IMR-90 (cell line): ENCODE measurements at regions not wholly inside any gene's neighbourhood (a gene's known extent, or its start where the extent isn't known, plus 50 kb on each side); places are given as distances from the start of the nearest gene placed in this dataset.

Experiments used
- ATAC-seq: fragments of 200-7000 bp; cut with Tn5 transposase; 2 replicates; pipeline ENCODE4 v1.9.1; 2020; ENCODE audit warnings: low read depth, mild to moderate bottlenecking, moderate library complexity
- BruUV-seq: library from RNA; stranded (reverse); fragments of 400-500 nt; replicated peaks from 2 replicates; lab custom pipeline; 2021; lab: Mats Ljungman, UMichigan
- CTCF ChIA-PET: fragments of 300-600 bp; formaldehyde crosslinking; extraction: SDS; loops from one replicate; lab custom pipeline; 2021; ENCODE audit warnings: antibody characterized with exemption; lab: Yijun Ruan, JAX
- POLR2A ChIA-PET: fragments of 300-600 bp; sonication (Branson Sonifier 250); formaldehyde crosslinking; loops from one replicate; lab custom pipeline; 2022; ENCODE audit warnings: antibody characterized with exemption; ENCODE audit not compliant: unreplicated experiment; lab: Charles Lee
- DNase-seq: peaks from one replicate; pipeline ENCODE4 v3.0.0; 2013
- H2AFZ ChIP-seq: replicated peaks from 2 replicates; pipeline ENCODE3; 2013; ENCODE audit warnings: low read length, mild to moderate bottlenecking; ENCODE audit not compliant: poor library complexity
- H2AK5ac ChIP-seq: 2 replicates; pipeline ENCODE4 v1.6.1; 2013; ENCODE audit warnings: low read depth, low read length, inconsistent platforms
- H2AK9ac ChIP-seq: replicated peaks from 2 replicates; pipeline ENCODE3; 2013; ENCODE audit warnings: mild to moderate bottlenecking, low read depth, low read length, moderate library complexity; ENCODE audit not compliant: poor library complexity
- H2BK120ac ChIP-seq: 2 replicates; pipeline ENCODE4 v1.6.1; 2013; ENCODE audit warnings: low read depth, low read length, inconsistent platforms
- H2BK15ac ChIP-seq: 3 replicates; pipeline ENCODE4 v1.6.1; 2013; ENCODE audit warnings: low read depth, low read length, inconsistent platforms
- H2BK20ac ChIP-seq: 2 replicates; pipeline ENCODE4 v1.6.1; 2013; ENCODE audit warnings: low read depth, mild to moderate bottlenecking, inconsistent platforms, low read length, moderate library complexity
- H2BK5ac ChIP-seq: 2 replicates; pipeline ENCODE4 v1.6.1; 2013; ENCODE audit warnings: mild to moderate bottlenecking, low read depth, low read length, inconsistent platforms; ENCODE audit not compliant: poor library complexity, severe bottlenecking
- H3K14ac ChIP-seq: replicated peaks from 2 replicates; pipeline ENCODE4 v1.6.1; 2013; ENCODE audit warnings: low read depth, low read length, inconsistent platforms
- H3K18ac ChIP-seq: 2 replicates; pipeline ENCODE4 v1.6.1; 2013; ENCODE audit warnings: low read depth, low read length, control low read depth
- H3K23ac ChIP-seq: 2 replicates; pipeline ENCODE4 v1.6.1; 2013; ENCODE audit warnings: low read depth, low read length, inconsistent platforms
- H3K27ac ChIP-seq: 2 replicates; pipeline ENCODE4 v1.5.1; 2013; ENCODE audit warnings: mild to moderate bottlenecking, control low read depth, low read length; ENCODE audit not compliant: insufficient read depth
- H3K27me3 ChIP-seq: 2 replicates; pipeline ENCODE4 v1.6.1; 2013; ENCODE audit warnings: low read length; ENCODE audit not compliant: control insufficient read depth, insufficient read depth
- H3K36me3 ChIP-seq: 2 replicates; pipeline ENCODE4 v1.6.1; 2013; ENCODE audit warnings: low read length, mixed read lengths; ENCODE audit not compliant: control insufficient read depth, insufficient read depth
- H3K4ac ChIP-seq: 2 replicates; pipeline ENCODE4 v1.6.1; 2013; ENCODE audit warnings: low read depth, low read length, inconsistent platforms
- H3K4me1 ChIP-seq: 2 replicates; pipeline ENCODE4 v1.6.1; 2013; ENCODE audit warnings: low read length, mixed read lengths; ENCODE audit not compliant: control insufficient read depth, insufficient read depth
- H3K4me2 ChIP-seq: 2 replicates; pipeline ENCODE4 v1.6.1; 2013; ENCODE audit warnings: low read depth, mild to moderate bottlenecking, control low read depth, low read length, moderate library complexity
- H3K4me3 ChIP-seq: 2 replicates; pipeline ENCODE4 v1.5.1; 2013; ENCODE audit warnings: low read depth, mild to moderate bottlenecking, control low read depth, low read length, moderate library complexity; ENCODE audit not compliant: insufficient read depth
- H3K56ac ChIP-seq: 2 replicates; pipeline ENCODE4 v1.6.1; 2013; ENCODE audit warnings: low read length, inconsistent platforms; ENCODE audit not compliant: insufficient read depth; ENCODE audit errors: extremely low read depth
- H3K79me1 ChIP-seq, 2 experiments: 2 replicates each; pipeline ENCODE4 v1.6.1; 2013; ENCODE audit warnings: low read length in 2 of 2, inconsistent platforms in 1 of 2, low read depth in 1 of 2
- H3K9ac ChIP-seq: 2 replicates; pipeline ENCODE4 v1.6.1; 2013; ENCODE audit warnings: low read depth, low read length, control low read depth
- H3K9me1 ChIP-seq: 2 replicates; pipeline ENCODE4 v1.6.1; 2013; ENCODE audit warnings: low read length, inconsistent platforms; ENCODE audit not compliant: insufficient read depth
- H3K9me3 ChIP-seq: 2 replicates; pipeline ENCODE4 v1.6.1; 2013; ENCODE audit warnings: low read length; ENCODE audit not compliant: control insufficient read depth, insufficient read depth
- H4K20me1 ChIP-seq: 2 replicates; pipeline ENCODE4 v1.6.1; 2013; ENCODE audit warnings: low read length, inconsistent platforms; ENCODE audit not compliant: insufficient read depth
- H4K5ac ChIP-seq: 2 replicates; pipeline ENCODE4 v1.6.1; 2013; ENCODE audit warnings: mild to moderate bottlenecking, low read depth, low read length, control low read depth
- H4K8ac ChIP-seq, 2 experiments: 2 replicates each; pipeline ENCODE4 v1.6.1; 2013; ENCODE audit warnings: low read depth in 2 of 2, low read length in 2 of 2, control low read depth in 1 of 2, inconsistent platforms in 1 of 2
- H4K91ac ChIP-seq: 2 replicates; pipeline ENCODE4 v1.6.1; 2013; ENCODE audit warnings: low read depth, low read length, inconsistent platforms; ENCODE audit not compliant: insufficient read depth
- BHLHE40 ChIP-seq: fragments of 150-350 bp; IDR thresholded peaks from 2 replicates; pipeline ENCODE4 v1.6.1; 2016; ENCODE audit warnings: mild to moderate bottlenecking, low read depth, low read length
- CEBPB ChIP-seq: IDR thresholded peaks from 2 replicates; pipeline ENCODE4 v1.6.1; 2012; ENCODE audit warnings: low read depth, low read length, improper control_type of control experiment
- CHD1 ChIP-seq: IDR thresholded peaks from 2 replicates; pipeline ENCODE4 v1.6.1; 2012; ENCODE audit warnings: low read depth, low read length, improper control_type of control experiment
- FOS ChIP-seq: fragments of 150-350 bp; IDR thresholded peaks from 2 replicates; pipeline ENCODE4 v1.6.1; 2016; ENCODE audit warnings: low read depth, low read length
- MAFK ChIP-seq: IDR thresholded peaks from 2 replicates; pipeline ENCODE4 v1.6.1; 2012; ENCODE audit warnings: low read depth, low read length, improper control_type of control experiment
- MAZ ChIP-seq: IDR thresholded peaks from 2 replicates; pipeline ENCODE4 v1.6.1; 2012; ENCODE audit warnings: low read depth, mild to moderate bottlenecking, low read length, improper control_type of control experiment, moderate library complexity, borderline replicate concordance
- NFE2L2 ChIP-seq: fragments of 150-350 bp; IDR thresholded peaks from 2 replicates; pipeline ENCODE4 v1.6.1; 2016; ENCODE audit warnings: low read depth, mild to moderate bottlenecking, low read length
- POLR2A ChIP-seq: IDR thresholded peaks from 2 replicates; pipeline ENCODE4 v1.6.1; 2012; ENCODE audit warnings: mild to moderate bottlenecking, low read depth, low read length
- RAD21 ChIP-seq: IDR thresholded peaks from 2 replicates; pipeline ENCODE4 v1.6.1; 2012; ENCODE audit warnings: low read length, improper control_type of control experiment
- RCOR1 ChIP-seq: IDR thresholded peaks from 2 replicates; pipeline ENCODE4 v1.6.1; 2012; ENCODE audit warnings: mild to moderate bottlenecking, low read length, improper control_type of control experiment; ENCODE audit not compliant: insufficient replicate concordance
- RFX5 ChIP-seq: IDR thresholded peaks from 2 replicates; pipeline ENCODE4 v1.8.0; 2012; ENCODE audit warnings: low read depth, mild to moderate bottlenecking, low read length, moderate library complexity
- SMC3 ChIP-seq: fragments of 150-350 bp; IDR thresholded peaks from 2 replicates; pipeline ENCODE4 v1.6.1; 2016; ENCODE audit warnings: low read depth, mild to moderate bottlenecking, antibody characterized with exemption, low read length, moderate library complexity
- whole genome bisulfite sequencing, 2 experiments: methylation state at CpG; one replicate each; pipeline versions ENCODE4 v1.1.5 to v1.1.7; 2013; ENCODE audit warnings: missing lambda C conversion rate in 2 of 2; ENCODE audit not compliant: insufficient read length in 1 of 2; ENCODE audit errors: extremely low coverage in 2 of 2; 5-methylcytosine and 5-hydroxymethylcytosine counted together
- dilution Hi-C: fragments of 300-500 bp; cut with HindIII; formaldehyde crosslinking; loops from one replicate; pipeline ENCODE4 v1.14.3; 2018; ENCODE audit warnings: low sequenced_read_pairs; ENCODE audit not compliant: unreplicated experiment
- in situ Hi-C: fragments of 300-500 bp; cut with MboI; formaldehyde crosslinking; loops from 3 replicates; pipeline ENCODE4 v1.14.3; 2019; ENCODE audit warnings: low sequenced_read_pairs, inconsistent platforms, mixed read lengths
- intact Hi-C: fragments of 100-400 bp; cut with micrococcal nuclease; formaldehyde crosslinking; loops from 2 replicates; pipeline ENCODE4 v1.10.0; 2022
- TF ChIP-seq, protein P1 (sequence below): fragments of 150-350 bp; IDR thresholded peaks from 2 replicates; pipeline ENCODE4 v1.6.1; 2016; ENCODE audit warnings: low read depth, mild to moderate bottlenecking, low read length, moderate library complexity, borderline replicate concordance
- TF ChIP-seq, protein P2 (sequence below): fragments of 150-350 bp; IDR thresholded peaks from 2 replicates; pipeline ENCODE4 v1.6.1; 2017; ENCODE audit warnings: mild to moderate bottlenecking, antibody characterized with exemption, low read length, low read depth

DNA sequence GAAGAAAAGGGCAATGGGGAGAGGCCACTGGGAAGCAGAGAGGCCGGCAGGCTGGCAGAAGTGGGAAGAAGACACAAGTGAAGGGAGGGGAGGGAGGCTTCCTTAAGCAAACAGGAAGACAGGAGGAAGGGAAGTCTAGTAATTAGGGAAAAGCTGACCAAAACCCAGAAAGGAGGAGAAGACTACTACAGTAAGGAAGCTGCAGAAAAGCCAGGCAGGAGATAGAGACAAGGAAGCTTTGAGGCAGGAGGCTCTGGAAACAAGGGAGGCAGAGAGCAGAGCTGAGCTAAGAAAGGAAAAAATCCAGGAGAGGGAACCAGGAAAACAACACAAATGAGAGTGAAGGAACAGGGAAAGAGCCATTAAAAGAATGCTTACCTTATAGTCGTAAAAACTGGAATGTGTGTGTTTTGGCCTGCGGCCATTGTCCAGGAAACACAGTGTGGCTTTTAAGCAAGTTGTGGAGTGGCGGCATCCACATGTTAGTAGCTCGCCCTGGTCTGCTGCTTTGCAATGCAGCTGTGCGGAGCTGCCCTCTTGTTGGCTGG lies 317.1 kb upstream of the CLINT1 start:
- WGBS, 2 experiments, result 48% methylated on average over 3 of the region's 6 CpGs; no CpG with 5 or more reads in 1 of the 2 experiments
- Histone ChIP-seq H2BK5ac (no peak overlapping the region), H3K27ac (no peak overlapping the region), H4K91ac (no peak overlapping the region), H3K14ac (no peak overlapping the region), H3K36me3 (no peaks in the 10 kb centered on the region), H3K27me3 (no peaks in the 10 kb centered on the region; the same call in none of the 2 replicates), H3K23ac (no peak overlapping the region), H3K79me1 (no peaks in the 10 kb centered on the region), H2AK5ac (no peak overlapping the region), H4K20me1 (no peaks in the 10 kb centered on the region), H3K4ac (no peak overlapping the region), H2BK15ac (no peak overlapping the region), H2AFZ (no peak overlapping the region), H4K8ac (no peak overlapping the region), H3K56ac (no peak overlapping the region), H2BK120ac (no peak overlapping the region), H4K5ac (no peak overlapping the region), H3K18ac (no peak overlapping the region), H3K9me1 (no peaks in the 10 kb centered on the region), H3K9me3 (no peaks in the 10 kb centered on the region), H3K9ac (no peak overlapping the region), H2AK9ac (no peak overlapping the region), H3K4me2 (no peak overlapping the region), H3K4me3 (no peak overlapping the region), H2BK20ac (no peak overlapping the region), H3K4me1 (no peaks in the 10 kb centered on the region)
- in situ Hi-C loops (no loop called here), intact Hi-C loops (loop anchor here (1.0 to 10.0 kb wide), 4 partner anchors 361 to 957 kb away; no protein-coding TSS in a partner anchor), dilution Hi-C loops (no loop called here)
- CTCF ChIA-PET, result interaction anchor here (2.3 kb wide), 1 partner anchor 931 kb away, joined by 17 read pairs; no protein-coding TSS in a partner anchor
- TF ChIP-seq RCOR1 (no peak), POLR2A (no peak), RFX5 (no peak), NFE2L2 (no peak), RAD21 (no peak), MAFK (no peak), FOS (no peak), SMC3 (no peak), CEBPB (no peak), BHLHE40 (no peak), MAZ (no peak), CHD1 (no peak)
- TF ChIP-seq, protein P1, sequence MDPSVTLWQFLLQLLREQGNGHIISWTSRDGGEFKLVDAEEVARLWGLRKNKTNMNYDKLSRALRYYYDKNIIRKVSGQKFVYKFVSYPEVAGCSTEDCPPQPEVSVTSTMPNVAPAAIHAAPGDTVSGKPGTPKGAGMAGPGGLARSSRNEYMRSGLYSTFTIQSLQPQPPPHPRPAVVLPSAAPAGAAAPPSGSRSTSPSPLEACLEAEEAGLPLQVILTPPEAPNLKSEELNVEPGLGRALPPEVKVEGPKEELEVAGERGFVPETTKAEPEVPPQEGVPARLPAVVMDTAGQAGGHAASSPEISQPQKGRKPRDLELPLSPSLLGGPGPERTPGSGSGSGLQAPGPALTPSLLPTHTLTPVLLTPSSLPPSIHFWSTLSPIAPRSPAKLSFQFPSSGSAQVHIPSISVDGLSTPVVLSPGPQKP, result no peak
- TF ChIP-seq, protein P2, sequence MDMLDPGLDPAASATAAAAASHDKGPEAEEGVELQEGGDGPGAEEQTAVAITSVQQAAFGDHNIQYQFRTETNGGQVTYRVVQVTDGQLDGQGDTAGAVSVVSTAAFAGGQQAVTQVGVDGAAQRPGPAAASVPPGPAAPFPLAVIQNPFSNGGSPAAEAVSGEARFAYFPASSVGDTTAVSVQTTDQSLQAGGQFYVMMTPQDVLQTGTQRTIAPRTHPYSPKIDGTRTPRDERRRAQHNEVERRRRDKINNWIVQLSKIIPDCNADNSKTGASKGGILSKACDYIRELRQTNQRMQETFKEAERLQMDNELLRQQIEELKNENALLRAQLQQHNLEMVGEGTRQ, result no peak
- BruUV-seq, result no TSS peak
- POLR2A ChIA-PET, result no interaction called here
- ATAC-seq, result no peak
- DNase-seq, result no peak
